Small intestine (tissue), 7 donors: ENCODE measurements at regions not wholly inside any gene's neighbourhood (a gene's known extent, or its start where the extent isn't known, plus 50 kb on each side); places are given as distances from the start of the nearest gene placed in this dataset.

Experiments used
- DNase-seq, 2 donors: peaks; one replicate each; pipeline versions ENCODE4 v3.0.0 to v3.0.0-alpha.2; 2013
- FAIRE-seq: peaks from 2 replicates; lab custom pipeline; 2012; peaks lifted over from hg19 to GRCh38; lab: Jason Lieb, UNC
- H3K27ac ChIP-seq, 3 donors: one replicate each; pipeline ENCODE4 v1.5.1; 2013; ENCODE audit warnings: low read length in 2 of 3, mild to moderate bottlenecking in 2 of 3, control low read depth in 1 of 3, inconsistent platforms in 1 of 3, low read depth in 1 of 3, moderate library complexity in 1 of 3
- H3K27me3 ChIP-seq, 3 donors: one replicate each; pipeline ENCODE4 v1.6.1; 2013; ENCODE audit warnings: low read length in 3 of 3, inconsistent platforms in 1 of 3; ENCODE audit not compliant: control insufficient read depth in 3 of 3, insufficient read depth in 3 of 3
- H3K36me3 ChIP-seq, 3 donors: one replicate each; pipeline ENCODE4 v1.6.1; 2013; ENCODE audit warnings: low read length in 3 of 3, inconsistent platforms in 1 of 3, low read depth in 1 of 3, mild to moderate bottlenecking in 1 of 3, moderate library complexity in 1 of 3; ENCODE audit not compliant: control insufficient read depth in 3 of 3, insufficient read depth in 2 of 3
- H3K4me1 ChIP-seq, 3 donors: one replicate each; pipeline ENCODE4 v1.6.1; 2013; ENCODE audit warnings: low read length in 2 of 3, inconsistent platforms in 1 of 3, low read depth in 1 of 3, mild to moderate bottlenecking in 1 of 3, moderate library complexity in 1 of 3; ENCODE audit not compliant: control insufficient read depth in 3 of 3, insufficient read depth in 2 of 3
- H3K4me3 ChIP-seq, 3 donors: one replicate each; pipeline ENCODE4 v1.5.1; 2013; ENCODE audit warnings: low read length in 3 of 3, control low read depth in 1 of 3, inconsistent platforms in 1 of 3, low read depth in 1 of 3, mild to moderate bottlenecking in 1 of 3, moderate library complexity in 1 of 3
- H3K9me3 ChIP-seq, 2 donors: one replicate each; pipeline ENCODE4 v1.6.1; 2013; ENCODE audit warnings: low read depth in 1 of 2, low read length in 1 of 2; ENCODE audit not compliant: control insufficient read depth in 2 of 2, insufficient read depth in 1 of 2
- WGBS, 3 donors: extraction: QIAGEN DNeasy Blood & Tissue Kit; methylation state at CpG; one replicate each; pipeline ENCODE4 v1.1.7; 2013; 5-methylcytosine and 5-hydroxymethylcytosine counted together
- donor health status: healthy with polysubstance abuse.
- donor health status: control.
- donor health status: control.
- donor health status: Bipolar disorder and iron deficiency.
- donor health status: healthy.

GRCh38 chr10:85527616-85528317 is 838.8 kb downstream of the GRID1 start:
- no peak overlapping the region for H3K4me3 ChIP-seq
- no peaks in the 10 kb centered on the region for H3K36me3 ChIP-seq
- H3K9me3 ChIP-seq: peaks cover 0 to 12% of the 10 kb centered on the region in 2 donors
- DNase-seq (no peak), FAIRE-seq (no peak)
- H3K27ac ChIP-seq: no peak overlapping the region
- peaks cover 0 to 5% (median 5%) of the 10 kb centered on the region in 3 donors for H3K27me3 ChIP-seq
- no peaks in the 10 kb centered on the region for H3K4me1 ChIP-seq
- WGBS, 3 donors: 67 to 75% (median 71%) methylated on average over 3 of the region's 3 CpGs

GRCh38 chr10:85528318-85528652 is 838.3 kb downstream of the GRID1 start:
- FAIRE-seq: no peak

GRCh38 chr10:85531706-85532105 is 834.9 kb downstream of the GRID1 start:
- H3K9me3 ChIP-seq: peaks cover 0 to 13% of the 10 kb centered on the region in 2 donors
- H3K36me3 ChIP-seq: no peaks in the 10 kb centered on the region
- H3K4me3 ChIP-seq: no peak overlapping the region
- peaks cover 0 to 5% (median 2%) of the 10 kb centered on the region in 3 donors for H3K27me3 ChIP-seq
- H3K27ac ChIP-seq: no peak overlapping the region
- FAIRE-seq (no peak), DNase-seq (no peak)
- WGBS, 3 donors: 49 to 65% (median 60%) methylated on average over 3 of the region's 3 CpGs
- H3K4me1 ChIP-seq: no peaks in the 10 kb centered on the region

More at GRCh38 chr10:85528318-85528652, 838.3 kb downstream of the GRID1 start:
- DNase-seq: no peak
- no peaks in the 10 kb centered on the region for H3K4me1 ChIP-seq
- no peak overlapping the region for H3K4me3 ChIP-seq
- H3K27me3 ChIP-seq: peaks cover 0 to 5% (median 5%) of the 10 kb centered on the region in 3 donors
- H3K27ac ChIP-seq: no peak overlapping the region
- peaks cover 0 to 12% of the 10 kb centered on the region in 2 donors for H3K9me3 ChIP-seq
- H3K36me3 ChIP-seq: no peaks in the 10 kb centered on the region

GRCh38 chr10:85532773-85533172 is 833.8 kb downstream of the GRID1 start:
- FAIRE-seq (no peak), DNase-seq (no peak)
- Histone ChIP-seq H3K27me3 (peaks cover 0 to 5% (median 2%) of the 10 kb centered on the region in 3 donors), H3K4me1 (no peaks in the 10 kb centered on the region), H3K27ac (no peak overlapping the region), H3K9me3 (peaks cover 0 to 17% of the 10 kb centered on the region in 2 donors), H3K4me3 (no peak overlapping the region), H3K36me3 (no peaks in the 10 kb centered on the region)

- DNase-seq (no peak), FAIRE-seq (no peak)
- no peak overlapping the region for H3K27ac ChIP-seq
- H3K9me3 ChIP-seq: peaks cover 0 to 4% of the 10 kb centered on the region in 2 donors
- no peak overlapping the region for H3K4me3 ChIP-seq
- H3K27me3 ChIP-seq: peaks cover 0 to 2% (median 0%) of the 10 kb centered on the region in 3 donors
- H3K36me3 ChIP-seq: no peaks in the 10 kb centered on the region
- peaks cover 0 to 17% (median 0%) of the 10 kb centered on the region in 3 donors for H3K4me1 ChIP-seq
Observed at GRCh38 chr10:85535926-85536325, 830.7 kb downstream of the GRID1 start.

GRCh38 chr10:85537561-85537960 is 829.0 kb downstream of the GRID1 start:
- Histone ChIP-seq H3K9me3 (peaks cover 0 to 4% of the 10 kb centered on the region in 2 donors), H3K27ac (no peak overlapping the region), H3K36me3 (no peaks in the 10 kb centered on the region), H3K4me1 (peaks cover 0 to 31% (median 0%) of the 10 kb centered on the region in 3 donors), H3K27me3 (no peaks in the 10 kb centered on the region), H3K4me3 (no peak overlapping the region)
- DNase-seq: no peak
- no peak for FAIRE-seq

GRCh38 chr10:85538601-85539000 is 828.0 kb downstream of the GRID1 start:
- FAIRE-seq (no peak), DNase-seq (peak in 1 of 2 donors; percentile 82)
- no peaks in the 10 kb centered on the region for H3K36me3 ChIP-seq
- peaks cover 0 to 4% of the 10 kb centered on the region in 2 donors for H3K9me3 ChIP-seq
- H3K27ac ChIP-seq: peak overlapping the region in 1 of 3 donors; percentile 54
- no peak overlapping the region for H3K4me3 ChIP-seq
- no peaks in the 10 kb centered on the region for H3K27me3 ChIP-seq
- WGBS, 3 donors: 20 to 68% (median 41%) methylated on average over 3 of the region's 3 CpGs
- peaks cover 0 to 36% (median 0%) of the 10 kb centered on the region in 3 donors for H3K4me1 ChIP-seq

- FAIRE-seq: no peak
- no peaks in the 10 kb centered on the region for H3K27me3 ChIP-seq
- peak overlapping the region in 1 of 3 donors; percentile 71 for H3K27ac ChIP-seq
- 19 to 45% (median 28%) methylated on average over 6 of the region's 6 CpGs for whole genome bisulfite sequencing, 3 donors
- peaks cover 0 to 36% (median 0%) of the 10 kb centered on the region in 3 donors for H3K4me1 ChIP-seq
- DNase-seq: peak in 1 of 2 donors; percentile 86
- no peaks in the 10 kb centered on the region for H3K9me3 ChIP-seq
- H3K4me3 ChIP-seq: no peak overlapping the region
- H3K36me3 ChIP-seq: no peaks in the 10 kb centered on the region
Observed at GRCh38 chr10:85542152-85542551, 824.4 kb downstream of the GRID1 start.
